GM12892 (cell line): ENCODE measurements at regions not wholly inside any gene's neighbourhood (a gene's known extent, or its start where the extent isn't known, plus 50 kb on each side); places are given as distances from the start of the nearest gene placed in this dataset.

Experiments
- POLR2A ChIP-seq: IDR thresholded peaks from 2 replicates; pipeline ENCODE4 v1.6.1; 2011; ENCODE audit warnings: low read depth, low read length, control low read depth
- POLR2AphosphoS5 ChIP-seq: IDR thresholded peaks from 2 replicates; pipeline ENCODE4 v1.6.1; 2011; ENCODE audit warnings: low read depth, low read length, control low read depth

GRCh38 chr12:97048421-97049035, 141.5 kb downstream of the NEDD1 start:
- TF ChIP-seq POLR2A (no peak), POLR2AphosphoS5 (no peak)
